ENCODE measurements at regions not wholly inside any gene's neighbourhood (a gene's known extent, or its start where the extent isn't known, plus 50 kb on each side); places are given as distances from the start of the nearest gene placed in this dataset.

GRCh38 chr11:98842187-98842586 is 178.6 kb upstream of the CNTN5 start:
- no peak overlapping the region for H3K4me3 Mint-ChIP-seq
- H3K9me3 Mint-ChIP-seq, result peaks cover 21% of the 10 kb centered on the region
- no peak overlapping the region for H3K27ac Mint-ChIP-seq
- TF ChIP-seq CTCF (IDR thresholded peaks at IDR 0.05), result no peak
- 0 out of 2 replicates have a peak, but pooled peaks cover 4% of the 10 kb centered on the region for H3K36me3 Mint-ChIP-seq (ENCODE audit: low read depth)
- DNase-seq, result no peak
- H3K27me3 Mint-ChIP-seq (ENCODE audit: insufficient read depth), result no peaks in the 10 kb centered on the region
- no peaks in the 10 kb centered on the region for H3K4me1 Mint-ChIP-seq (ENCODE audit: low read depth)

GRCh38 chr11:98862169-98862568 is 158.6 kb upstream of the CNTN5 start:
- no peak for DNase-seq
- Mint-ChIP-seq H3K9me3 (peaks cover 35% of the 10 kb centered on the region), H3K27ac (no peak overlapping the region), H3K27me3 (ENCODE audit: insufficient read depth) (peaks cover 1% of the 10 kb centered on the region; the same call in 1 of the 2 replicates), H3K4me1 (ENCODE audit: low read depth) (no peaks in the 10 kb centered on the region), H3K36me3 (ENCODE audit: low read depth) (no peaks in the 10 kb centered on the region), H3K4me3 (no peak overlapping the region)
- TF ChIP-seq CTCF (IDR thresholded peaks at IDR 0.05), result no peak

GRCh38 chr11:98871690-98872089 is 149.1 kb upstream of the CNTN5 start:
- H3K27me3 Mint-ChIP-seq (ENCODE audit: insufficient read depth), result peaks cover 3% of the 10 kb centered on the region; the same call in 1 of the 2 replicates

GRCh38 chr11:98874050-98874449 is 146.7 kb upstream of the CNTN5 start:
- DNase-seq, result no peak
- Mint-ChIP-seq H3K9me3 (peaks cover 35% of the 10 kb centered on the region), H3K27me3 (ENCODE audit: insufficient read depth) (no peaks in the 10 kb centered on the region), H3K4me3 (no peak overlapping the region), H3K36me3 (ENCODE audit: low read depth) (no peaks in the 10 kb centered on the region), H3K27ac (no peak overlapping the region), H3K4me1 (ENCODE audit: low read depth) (no peaks in the 10 kb centered on the region)
- TF ChIP-seq CTCF (IDR thresholded peaks at IDR 0.05), result no peak

More at GRCh38 chr11:98871690-98872089, 149.1 kb upstream of the CNTN5 start:
- Mint-ChIP-seq H3K4me1 (ENCODE audit: low read depth) (no peaks in the 10 kb centered on the region), H3K4me3 (no peak overlapping the region), H3K36me3 (ENCODE audit: low read depth) (no peaks in the 10 kb centered on the region), H3K9me3 (peaks cover 39% of the 10 kb centered on the region), H3K27ac (no peak overlapping the region)
- TF ChIP-seq CTCF (IDR thresholded peaks at IDR 0.05), result no peak
- no peak for DNase-seq

GRCh38 chr11:98895936-98896335 is 124.8 kb upstream of the CNTN5 start:
- no peaks in the 10 kb centered on the region for H3K27me3 Mint-ChIP-seq (ENCODE audit: insufficient read depth)
- H3K36me3 Mint-ChIP-seq (ENCODE audit: low read depth), result no peaks in the 10 kb centered on the region
- DNase-seq, result no peak
- TF ChIP-seq CTCF (IDR thresholded peaks at IDR 0.05), result no peak
- H3K27ac Mint-ChIP-seq, result no peak overlapping the region
- no peak overlapping the region for H3K4me3 Mint-ChIP-seq
- H3K4me1 Mint-ChIP-seq (ENCODE audit: low read depth), result no peaks in the 10 kb centered on the region
- H3K9me3 Mint-ChIP-seq, result peaks cover 32% of the 10 kb centered on the region

GRCh38 chr11:98940913-98941312 is 79.8 kb upstream of the CNTN5 start:
- Mint-ChIP-seq H3K9me3 (peaks cover 20% of the 10 kb centered on the region), H3K4me3 (no peak overlapping the region), H3K36me3 (ENCODE audit: low read depth) (no peaks in the 10 kb centered on the region), H3K4me1 (ENCODE audit: low read depth) (no peaks in the 10 kb centered on the region), H3K27ac (no peak overlapping the region), H3K27me3 (ENCODE audit: insufficient read depth) (no peaks in the 10 kb centered on the region)
- TF ChIP-seq CTCF (IDR thresholded peaks at IDR 0.05), result no peak
- DNase-seq, result no peak
